ENCODE measurements at regions not wholly inside any gene's neighbourhood (a gene's known extent, or its start where the extent isn't known, plus 50 kb on each side); places are given as distances from the start of the nearest gene placed in this dataset.

DNA sequence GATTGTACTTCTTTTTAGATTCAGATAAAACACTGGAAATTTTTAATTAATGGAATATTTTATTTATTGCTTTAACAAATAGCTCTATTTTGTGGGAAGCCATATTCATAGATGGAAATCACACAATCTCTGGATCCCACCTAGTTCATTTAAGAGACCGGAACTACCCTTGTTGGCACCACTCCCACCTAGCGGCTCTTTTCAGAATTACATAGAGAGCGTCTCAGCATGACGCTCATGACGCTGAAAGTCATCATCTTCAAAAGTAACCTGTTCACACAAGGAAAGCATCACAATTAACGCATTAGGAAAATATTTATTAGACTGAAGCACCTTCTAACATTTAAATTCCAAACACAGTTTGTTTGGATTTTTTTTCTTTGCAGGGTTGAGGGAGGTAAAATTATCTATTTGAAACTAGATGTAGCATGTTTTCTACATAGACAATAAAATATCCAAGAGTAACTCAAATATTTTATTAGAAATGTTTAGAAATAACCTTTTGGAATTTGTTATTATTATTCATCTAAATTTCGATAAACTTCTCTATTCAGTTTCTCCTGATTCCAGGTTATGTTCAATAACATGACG lies 214.9 kb upstream of the ARRDC4 start:
- Histone ChIP-seq H3K23ac (ENCODE audit: low read depth, low read length, poor library complexity) (no peak overlapping the region), H2BK5ac (ENCODE audit: low read length) (no peak overlapping the region), H3K9me3 (replicated peaks in 1 of 2; ENCODE audit: control insufficient read depth in 2 of 2, insufficient read depth in 1 of 2, low read depth in 1 of 2, low read length in 2 of 2) (peaks cover 0 to 2% of the 10 kb centered on the region in 2 donors), H3K27me3 (ENCODE audit: control insufficient read depth in 3 of 3, insufficient read depth in 3 of 3, low read depth in 1 of 3, low read length in 3 of 3) (peaks cover 0 to 2% (median 0%) of the 10 kb centered on the region in 3 experiments), H3K4me1 (ENCODE audit: control insufficient read depth in 2 of 2, insufficient read depth in 1 of 2, low read depth in 1 of 2, low read length in 2 of 2) (peaks cover 0 to 9% of the 10 kb centered on the region in 2 donors), H3K9ac (ENCODE audit: low read depth, low read length, poor library complexity) (no peak overlapping the region), H3K27ac (replicated peaks; ENCODE audit: low read length) (no peak overlapping the region), H2BK12ac (ENCODE audit: low read length) (no peak overlapping the region), H4K8ac (ENCODE audit: low read depth, low read length) (no peak overlapping the region), H2BK120ac (ENCODE audit: low read depth, low read length) (no peak overlapping the region), H3K18ac (ENCODE audit: low read length) (no peak overlapping the region), H3K36me3 (replicated peaks in 1 of 2; ENCODE audit: control insufficient read depth in 2 of 2, insufficient read depth in 2 of 2, low read length in 2 of 2) (no peaks in the 10 kb centered on the region), H3K4ac (ENCODE audit: low read length) (no peak overlapping the region), H2AFZ (ENCODE audit: low read length) (no peak overlapping the region), H3K4me3 (ENCODE audit: low read length in 2 of 2) (no peak overlapping the region), H4K91ac (ENCODE audit: low read depth, low read length, poor library complexity) (no peak overlapping the region), H3K4me2 (ENCODE audit: insufficient read depth, low read length, poor library complexity, severe bottlenecking) (no peak overlapping the region), H2BK15ac (ENCODE audit: low read length) (no peak overlapping the region), H3K14ac (ENCODE audit: low read length) (no peak overlapping the region), H2AK5ac (ENCODE audit: low read depth, low read length) (no peak overlapping the region), H3K79me1 (ENCODE audit: low read depth, low read length) (no peaks in the 10 kb centered on the region)
- no CpG with 5 or more reads among the region's 8 CpGs for WGBS, 2 donors (ENCODE audit: extremely low coverage in 2 of 2, insufficient read length in 2 of 2, insufficient replicate concordance in 1 of 2)
- no peak for DNase-seq (ENCODE audit: low spot score)

DNA sequence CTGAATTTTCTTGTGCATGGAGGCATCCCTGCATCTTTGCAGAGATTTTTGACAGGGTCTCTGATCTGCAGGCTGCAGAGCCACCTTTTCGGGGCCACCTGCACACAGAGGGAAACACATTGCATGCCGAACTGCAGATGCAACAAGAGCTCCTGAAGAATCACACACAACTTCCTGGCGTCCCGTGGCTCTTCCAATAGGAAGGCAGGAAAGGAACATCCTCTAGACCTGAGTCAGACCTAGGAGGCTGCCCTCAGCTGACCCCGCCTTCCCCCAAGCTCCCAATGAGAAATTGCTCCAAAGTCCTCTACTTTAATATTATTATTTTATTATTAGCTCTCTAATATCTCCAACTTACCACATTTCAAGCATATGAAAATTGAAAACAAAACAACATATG lies 213.2 kb upstream of the ARRDC4 start:
- no peak overlapping the region for H2BK12ac ChIP-seq (ENCODE audit: low read length)
- H3K27ac ChIP-seq (replicated peaks; ENCODE audit: low read length): no peak overlapping the region
- no peak overlapping the region for H3K4me2 ChIP-seq (ENCODE audit: insufficient read depth, low read length, poor library complexity, severe bottlenecking)
- peaks cover 0 to 9% of the 10 kb centered on the region in 2 donors for H3K4me1 ChIP-seq (ENCODE audit: control insufficient read depth in 2 of 2, insufficient read depth in 1 of 2, low read depth in 1 of 2, low read length in 2 of 2)
- H2BK15ac ChIP-seq (ENCODE audit: low read length): no peak overlapping the region
- no peaks in the 10 kb centered on the region for H3K79me1 ChIP-seq (ENCODE audit: low read depth, low read length)
- peaks cover 0 to 2% (median 0%) of the 10 kb centered on the region in 3 experiments for H3K27me3 ChIP-seq (ENCODE audit: control insufficient read depth in 3 of 3, insufficient read depth in 3 of 3, low read depth in 1 of 3, low read length in 3 of 3)
- WGBS, 2 donors (ENCODE audit: extremely low coverage in 2 of 2, insufficient read length in 2 of 2, insufficient replicate concordance in 1 of 2): no CpG with 5 or more reads among the region's 5 CpGs
- H3K14ac ChIP-seq (ENCODE audit: low read length): no peak overlapping the region
- H3K4me3 ChIP-seq (ENCODE audit: low read length in 2 of 2): no peak overlapping the region
- no peaks in the 10 kb centered on the region for H3K36me3 ChIP-seq (replicated peaks in 1 of 2; ENCODE audit: control insufficient read depth in 2 of 2, insufficient read depth in 2 of 2, low read length in 2 of 2)
- H4K91ac ChIP-seq (ENCODE audit: low read depth, low read length, poor library complexity): no peak overlapping the region
- no peak overlapping the region for H2AFZ ChIP-seq (ENCODE audit: low read length)
- no peak overlapping the region for H3K18ac ChIP-seq (ENCODE audit: low read length)
- H2AK5ac ChIP-seq (ENCODE audit: low read depth, low read length): no peak overlapping the region
- no peak overlapping the region for H4K8ac ChIP-seq (ENCODE audit: low read depth, low read length)
- DNase-seq (ENCODE audit: low spot score): no peak
- H3K4ac ChIP-seq (ENCODE audit: low read length): no peak overlapping the region
- H2BK5ac ChIP-seq (ENCODE audit: low read length): no peak overlapping the region
- no peak overlapping the region for H3K23ac ChIP-seq (ENCODE audit: low read depth, low read length, poor library complexity)
- H3K9me3 ChIP-seq (replicated peaks in 1 of 2; ENCODE audit: control insufficient read depth in 2 of 2, insufficient read depth in 1 of 2, low read depth in 1 of 2, low read length in 2 of 2): peaks cover 0 to 2% of the 10 kb centered on the region in 2 donors
- no peak overlapping the region for H3K9ac ChIP-seq (ENCODE audit: low read depth, low read length, poor library complexity)
- H2BK120ac ChIP-seq (ENCODE audit: low read depth, low read length): no peak overlapping the region

DNA sequence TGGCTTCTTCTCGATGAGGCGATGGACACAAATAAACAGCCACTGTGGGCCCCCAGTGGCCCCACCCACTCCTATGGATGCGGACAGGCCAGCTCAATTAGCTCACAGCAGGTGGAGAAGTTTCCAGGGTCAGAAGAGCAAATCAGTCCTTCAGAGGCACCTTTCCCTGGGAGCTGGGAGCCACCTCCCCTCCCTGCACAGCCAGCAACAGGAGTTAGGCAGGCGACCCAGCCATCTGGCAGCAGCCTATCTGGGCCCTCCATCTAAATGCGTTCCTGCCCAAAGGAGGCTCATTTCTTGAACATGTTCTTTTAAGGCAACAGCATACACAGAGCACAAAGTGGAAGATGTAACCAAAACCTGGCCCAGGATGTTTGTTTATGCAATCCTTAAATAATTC lies 211.9 kb upstream of the ARRDC4 start:
- Histone ChIP-seq H3K4me1 (ENCODE audit: control insufficient read depth in 2 of 2, insufficient read depth in 1 of 2, low read depth in 1 of 2, low read length in 2 of 2) (peaks cover 0 to 9% of the 10 kb centered on the region in 2 donors), H3K79me1 (ENCODE audit: low read depth, low read length) (no peaks in the 10 kb centered on the region), H3K14ac (ENCODE audit: low read length) (peak overlapping the region; percentile 26), H4K91ac (ENCODE audit: low read depth, low read length, poor library complexity) (no peak overlapping the region), H2BK12ac (ENCODE audit: low read length) (no peak overlapping the region), H3K4ac (ENCODE audit: low read length) (no peak overlapping the region), H3K4me2 (ENCODE audit: insufficient read depth, low read length, poor library complexity, severe bottlenecking) (no peak overlapping the region), H3K9me3 (replicated peaks in 1 of 2; ENCODE audit: control insufficient read depth in 2 of 2, insufficient read depth in 1 of 2, low read depth in 1 of 2, low read length in 2 of 2) (no peaks in the 10 kb centered on the region), H2BK15ac (ENCODE audit: low read length) (no peak overlapping the region), H4K8ac (ENCODE audit: low read depth, low read length) (no peak overlapping the region), H3K36me3 (replicated peaks in 1 of 2; ENCODE audit: control insufficient read depth in 2 of 2, insufficient read depth in 2 of 2, low read length in 2 of 2) (no peaks in the 10 kb centered on the region), H3K4me3 (ENCODE audit: low read length in 2 of 2) (no peak overlapping the region), H2AFZ (ENCODE audit: low read length) (no peak overlapping the region), H2AK5ac (ENCODE audit: low read depth, low read length) (no peak overlapping the region), H3K27me3 (ENCODE audit: control insufficient read depth in 3 of 3, insufficient read depth in 3 of 3, low read depth in 1 of 3, low read length in 3 of 3) (peaks cover 0 to 2% (median 0%) of the 10 kb centered on the region in 3 experiments), H3K9ac (ENCODE audit: low read depth, low read length, poor library complexity) (no peak overlapping the region), H2BK120ac (ENCODE audit: low read depth, low read length) (no peak overlapping the region), H3K23ac (ENCODE audit: low read depth, low read length, poor library complexity) (no peak overlapping the region), H3K18ac (ENCODE audit: low read length) (no peak overlapping the region), H2BK5ac (ENCODE audit: low read length) (no peak overlapping the region), H3K27ac (replicated peaks; ENCODE audit: low read length) (no peak overlapping the region)
- WGBS, 2 donors (ENCODE audit: extremely low coverage in 2 of 2, insufficient read length in 2 of 2, insufficient replicate concordance in 1 of 2): no CpG with 5 or more reads among the region's 5 CpGs
- DNase-seq (ENCODE audit: low spot score): no peak

DNA sequence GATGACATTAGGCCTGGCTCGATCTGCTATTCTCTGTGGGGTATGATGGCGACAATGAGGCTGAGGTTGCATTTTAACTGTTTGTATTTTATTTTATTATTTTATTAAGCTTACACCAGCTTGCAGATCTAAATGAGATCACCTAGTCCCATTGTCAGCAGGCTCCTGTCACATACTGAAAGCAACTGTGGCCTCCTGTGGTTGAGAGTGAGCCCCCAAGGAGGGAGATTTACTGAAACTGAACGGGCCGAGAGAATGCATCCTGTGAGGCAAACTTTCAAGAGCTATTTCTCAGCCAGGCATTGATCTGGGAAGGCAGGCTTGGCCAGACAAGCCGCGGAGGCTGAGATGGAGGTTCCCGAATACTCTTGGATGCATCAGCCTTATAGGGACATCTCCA lies 210.4 kb upstream of the ARRDC4 start:
- H3K4ac ChIP-seq (ENCODE audit: low read length): no peak overlapping the region
- H3K27me3 ChIP-seq (ENCODE audit: control insufficient read depth in 3 of 3, insufficient read depth in 3 of 3, low read depth in 1 of 3, low read length in 3 of 3): peaks cover 0 to 2% (median 0%) of the 10 kb centered on the region in 3 experiments
- no peaks in the 10 kb centered on the region for H3K36me3 ChIP-seq (replicated peaks in 1 of 2; ENCODE audit: control insufficient read depth in 2 of 2, insufficient read depth in 2 of 2, low read length in 2 of 2)
- no CpG with 5 or more reads among the region's 7 CpGs for WGBS, 2 donors (ENCODE audit: extremely low coverage in 2 of 2, insufficient read length in 2 of 2, insufficient replicate concordance in 1 of 2)
- H3K4me2 ChIP-seq (ENCODE audit: insufficient read depth, low read length, poor library complexity, severe bottlenecking): no peak overlapping the region
- no peak overlapping the region for H3K18ac ChIP-seq (ENCODE audit: low read length)
- no peak overlapping the region for H2BK5ac ChIP-seq (ENCODE audit: low read length)
- H3K4me3 ChIP-seq (ENCODE audit: low read length in 2 of 2): no peak overlapping the region
- no peak for DNase-seq (ENCODE audit: low spot score)
- H3K23ac ChIP-seq (ENCODE audit: low read depth, low read length, poor library complexity): no peak overlapping the region
- no peak overlapping the region for H4K91ac ChIP-seq (ENCODE audit: low read depth, low read length, poor library complexity)
- no peak overlapping the region for H3K14ac ChIP-seq (ENCODE audit: low read length)
- no peak overlapping the region for H2BK15ac ChIP-seq (ENCODE audit: low read length)
- H4K8ac ChIP-seq (ENCODE audit: low read depth, low read length): no peak overlapping the region
- H2BK12ac ChIP-seq (ENCODE audit: low read length): no peak overlapping the region
- no peaks in the 10 kb centered on the region for H3K9me3 ChIP-seq (replicated peaks in 1 of 2; ENCODE audit: control insufficient read depth in 2 of 2, insufficient read depth in 1 of 2, low read depth in 1 of 2, low read length in 2 of 2)
- peaks cover 0 to 9% of the 10 kb centered on the region in 2 donors for H3K4me1 ChIP-seq (ENCODE audit: control insufficient read depth in 2 of 2, insufficient read depth in 1 of 2, low read depth in 1 of 2, low read length in 2 of 2)
- no peaks in the 10 kb centered on the region for H3K79me1 ChIP-seq (ENCODE audit: low read depth, low read length)
- no peak overlapping the region for H2AK5ac ChIP-seq (ENCODE audit: low read depth, low read length)
- H3K27ac ChIP-seq (replicated peaks; ENCODE audit: low read length): no peak overlapping the region
- H2AFZ ChIP-seq (ENCODE audit: low read length): no peak overlapping the region
- no peak overlapping the region for H3K9ac ChIP-seq (ENCODE audit: low read depth, low read length, poor library complexity)
- no peak overlapping the region for H2BK120ac ChIP-seq (ENCODE audit: low read depth, low read length)
